Keratinocyte (primary cell): ENCODE measurements at regions not wholly inside any gene's neighbourhood (a gene's known extent, or its start where the extent isn't known, plus 50 kb on each side); places are given as distances from the start of the nearest gene placed in this dataset.

ENCODE experiments used
- DNase-seq: peaks from one replicate; pipeline ENCODE4 v3.0.0-alpha.2; 2011; ENCODE audit warnings: low read depth, missing footprints, low spot score
- FAIRE-seq: peaks from 2 replicates; lab custom pipeline; 2011; peaks lifted over from hg19 to GRCh38; lab: Jason Lieb, UNC
- H2AFZ ChIP-seq: 2 replicates; pipeline ENCODE4 v1.6.0; 2012; ENCODE audit warnings: low read length, control low read depth, inconsistent platforms; ENCODE audit not compliant: control insufficient read depth
- H3K27ac ChIP-seq: 2 replicates; pipeline ENCODE4 v1.5.1; 2011; ENCODE audit warnings: low read length; ENCODE audit not compliant: control insufficient read depth, insufficient read depth
- H3K27me3 ChIP-seq: 3 replicates; pipeline ENCODE4 v1.6.0; 2011; ENCODE audit warnings: low read length; ENCODE audit not compliant: control insufficient read depth, insufficient read depth; ENCODE audit errors: extremely low read depth
- H3K36me3 ChIP-seq, 2 experiments: 2 replicates in 1 of 2; 3 replicates in 1 of 2; pipeline ENCODE4 v1.5.1; 2011; ENCODE audit warnings: low read length in 2 of 2, mild to moderate bottlenecking in 1 of 2; ENCODE audit not compliant: control insufficient read depth in 2 of 2, insufficient read depth in 2 of 2; ENCODE audit errors: extremely low read depth in 1 of 2
- H3K4me1 ChIP-seq: 3 replicates; pipeline ENCODE4 v1.5.1; 2011; ENCODE audit warnings: low read length; ENCODE audit not compliant: control insufficient read depth, insufficient read depth; ENCODE audit errors: extremely low read depth
- H3K4me2 ChIP-seq: 3 replicates; pipeline ENCODE4 v1.6.0; 2011; ENCODE audit warnings: low read depth, low read length; ENCODE audit not compliant: control insufficient read depth, insufficient read depth; ENCODE audit errors: extremely low read depth
- H3K4me3 ChIP-seq, 3 experiments: fragments of 200-600 bp in 1 of 3; sonication (generic) in 1 of 3; 2 replicates in 2 of 3; 3 replicates in 1 of 3; pipeline ENCODE4 v1.5.1; 2011 to 2016; ENCODE audit warnings: low read length in 3 of 3, mild to moderate bottlenecking in 3 of 3, control low read depth in 2 of 3, inconsistent platforms in 1 of 3, low read depth in 1 of 3, mixed read lengths in 1 of 3, mixed run types in 1 of 3, moderate library complexity in 1 of 3; ENCODE audit not compliant: control insufficient read depth in 2 of 3, insufficient read depth in 2 of 3; ENCODE audit errors: extremely low read depth in 1 of 3
- H3K79me2 ChIP-seq: 2 replicates; pipeline ENCODE4 v1.6.0; 2012; ENCODE audit warnings: low read length; ENCODE audit not compliant: control insufficient read depth, insufficient read depth
- H3K9ac ChIP-seq: 3 replicates; pipeline ENCODE4 v1.6.0; 2011; ENCODE audit warnings: low read length; ENCODE audit not compliant: control insufficient read depth, insufficient read depth; ENCODE audit errors: extremely low read depth
- H3K9me1 ChIP-seq: 3 replicates; pipeline ENCODE4 v1.6.0; 2011; ENCODE audit warnings: low read length; ENCODE audit not compliant: control insufficient read depth, insufficient read depth; ENCODE audit errors: extremely low read depth
- H3K9me3 ChIP-seq: 2 replicates; pipeline ENCODE4 v1.5.1; 2012; ENCODE audit warnings: low read depth, low read length; ENCODE audit not compliant: control insufficient read depth
- H4K20me1 ChIP-seq: 3 replicates; pipeline ENCODE4 v1.6.0; 2011; ENCODE audit warnings: low read length; ENCODE audit not compliant: control insufficient read depth, insufficient read depth; ENCODE audit errors: extremely low read depth
- CTCF ChIP-seq, 3 experiments: IDR thresholded peaks in 1 of 3; conservative IDR thresholded peaks in 1 of 3; optimal IDR thresholded peaks in 1 of 3; 2 replicates in 2 of 3; 3 replicates in 1 of 3; pipeline versions ENCODE3 to v1.5.1; 2011; ENCODE audit warnings: low read length in 3 of 3, mild to moderate bottlenecking in 3 of 3, moderate library complexity in 2 of 3, control low read depth in 1 of 3, inconsistent platforms in 1 of 3; ENCODE audit not compliant: insufficient read depth in 2 of 3; ENCODE audit errors: extremely low read depth in 1 of 3
- EZH2 ChIP-seq: IDR thresholded peaks from one replicate; pipeline ENCODE4 v1.6.1; 2012; ENCODE audit warnings: inconsistent platforms, mild to moderate bottlenecking, low read length, moderate library complexity
- dilution Hi-C: fragments of 300-500 bp; cut with MboI; formaldehyde crosslinking; loops from one replicate; pipeline ENCODE4 v1.7.0; 2020; ENCODE audit warnings: low sequenced_read_pairs; ENCODE audit not compliant: extremely low pct_ligation_motif_present

- Histone ChIP-seq H3K9ac (no peak overlapping the region), H3K9me1 (no peaks in the 10 kb centered on the region), H3K79me2 (no peaks in the 10 kb centered on the region), H3K4me3 (no peak overlapping the region), H3K27ac (no peak overlapping the region), H3K36me3 (no peaks in the 10 kb centered on the region), H4K20me1 (no peaks in the 10 kb centered on the region), H2AFZ (no peak overlapping the region), H3K27me3 (no peaks in the 10 kb centered on the region), H3K4me1 (no peaks in the 10 kb centered on the region), H3K9me3 (no peaks in the 10 kb centered on the region), H3K4me2 (no peak overlapping the region)
- no peak for TF ChIP-seq EZH2
- TF ChIP-seq CTCF (optimal IDR thresholded peaks at IDR 0.05 in 1 of 3, IDR thresholded peaks at IDR 0.05 in 1 of 3, conservative IDR thresholded peaks at IDR 0.05 in 1 of 3; ENCODE audit: extremely low read depth in 1 of 3, insufficient read depth in 2 of 3, low read length in 3 of 3) = no peak
- DNase-seq = no peak
- FAIRE-seq = no peak
- dilution Hi-C loops = no loop called here
These were observed 156.0 kb upstream of the ABI3BP start for GRCh38 chr3:101149251-101149650.

GRCh38 chr3:101148001-101148400 lies 154.8 kb upstream of the ABI3BP start:
- no peaks in the 10 kb centered on the region for H3K4me1 ChIP-seq
- no peak overlapping the region for H3K9ac ChIP-seq
- H3K79me2 ChIP-seq = no peaks in the 10 kb centered on the region
- H3K27me3 ChIP-seq = no peaks in the 10 kb centered on the region
- H3K27ac ChIP-seq = no peak overlapping the region
- no peaks in the 10 kb centered on the region for H3K36me3 ChIP-seq
- no peaks in the 10 kb centered on the region for H3K9me1 ChIP-seq
- FAIRE-seq (no peak), DNase-seq (no peak)
- H3K4me2 ChIP-seq = no peak overlapping the region
- no peaks in the 10 kb centered on the region for H4K20me1 ChIP-seq
- no peak overlapping the region for H2AFZ ChIP-seq
- no peaks in the 10 kb centered on the region for H3K9me3 ChIP-seq
- dilution Hi-C loops = no loop called here
- H3K4me3 ChIP-seq = no peak overlapping the region
- no peak for TF ChIP-seq CTCF (optimal IDR thresholded peaks at IDR 0.05 in 1 of 3, IDR thresholded peaks at IDR 0.05 in 1 of 3, conservative IDR thresholded peaks at IDR 0.05 in 1 of 3; ENCODE audit: extremely low read depth in 1 of 3, insufficient read depth in 2 of 3, low read length in 3 of 3)
- TF ChIP-seq EZH2 = no peak
